HUES48 (cell line): ENCODE measurements at regions not wholly inside any gene's neighbourhood (a gene's known extent, or its start where the extent isn't known, plus 50 kb on each side); places are given as distances from the start of the nearest gene placed in this dataset.

Experiments
- H3K27ac ChIP-seq: one replicate; pipeline ENCODE4 v1.7.0; 2013; ENCODE audit warnings: low read depth, low read length, inconsistent platforms
- H3K27me3 ChIP-seq: 2 replicates; pipeline ENCODE4 v1.6.1; 2013; ENCODE audit warnings: mild to moderate bottlenecking, low read length; ENCODE audit not compliant: control insufficient read depth, insufficient read depth
- H3K36me3 ChIP-seq: 2 replicates; pipeline ENCODE4 v1.6.1; 2013; ENCODE audit warnings: low read length; ENCODE audit not compliant: control insufficient read depth, insufficient read depth
- H3K4me1 ChIP-seq: 2 replicates; pipeline ENCODE4 v1.6.1; 2013; ENCODE audit warnings: mild to moderate bottlenecking, low read length; ENCODE audit not compliant: control insufficient read depth, insufficient read depth
- H3K4me3 ChIP-seq: 2 replicates; pipeline ENCODE4 v1.5.1; 2013; ENCODE audit warnings: mild to moderate bottlenecking, low read depth, low read length
- H3K9ac ChIP-seq: 2 replicates; pipeline ENCODE4 v1.6.1; 2013; ENCODE audit warnings: mild to moderate bottlenecking, low read depth, low read length, moderate library complexity
- H3K9me3 ChIP-seq: 2 replicates; pipeline ENCODE4 v1.6.1; 2013; ENCODE audit warnings: low read length; ENCODE audit not compliant: control insufficient read depth, insufficient read depth

DNA sequence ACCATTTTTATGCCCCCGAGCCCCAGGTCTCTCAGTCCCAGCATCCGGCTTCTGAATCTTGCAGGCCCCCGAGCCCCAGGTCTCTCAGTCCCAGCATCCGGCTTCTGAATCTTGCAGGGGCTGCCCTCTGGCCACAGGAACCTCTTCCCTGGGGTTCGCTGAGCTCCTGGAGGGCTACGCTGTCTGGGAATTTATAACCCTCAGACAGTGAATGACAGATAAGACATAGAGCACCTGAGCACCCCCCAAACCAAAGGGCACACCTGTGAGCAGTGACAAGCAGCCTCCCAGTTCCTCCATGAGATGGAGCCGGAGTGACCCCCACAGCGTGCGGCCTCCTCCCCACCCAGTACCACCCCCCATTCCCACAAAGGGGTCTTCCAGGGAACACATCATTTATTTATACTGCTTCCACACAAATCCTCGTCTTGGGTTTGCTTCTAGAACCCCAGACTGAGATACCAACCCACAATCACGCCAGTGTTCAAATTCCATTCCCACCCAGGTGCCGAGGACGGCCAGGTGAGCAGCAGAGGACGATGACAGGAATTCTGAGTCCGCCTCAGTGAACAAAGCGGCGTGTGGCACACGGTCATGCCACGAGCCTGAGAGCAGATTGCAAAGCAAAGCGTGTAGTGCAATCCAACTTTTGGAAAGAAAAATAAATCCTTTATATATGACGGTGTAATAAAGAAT lies 57.7 kb upstream of the FAM20C start:
- Histone ChIP-seq H3K4me1 (peaks cover 10% of the 10 kb centered on the region; the same call in 1 of the 2 replicates), H3K27ac (no peak overlapping the region), H3K9me3 (no peaks in the 10 kb centered on the region), H3K36me3 (no peaks in the 10 kb centered on the region), H3K27me3 (no peaks in the 10 kb centered on the region), H3K9ac (no peak overlapping the region), H3K4me3 (no peak overlapping the region)

DNA sequence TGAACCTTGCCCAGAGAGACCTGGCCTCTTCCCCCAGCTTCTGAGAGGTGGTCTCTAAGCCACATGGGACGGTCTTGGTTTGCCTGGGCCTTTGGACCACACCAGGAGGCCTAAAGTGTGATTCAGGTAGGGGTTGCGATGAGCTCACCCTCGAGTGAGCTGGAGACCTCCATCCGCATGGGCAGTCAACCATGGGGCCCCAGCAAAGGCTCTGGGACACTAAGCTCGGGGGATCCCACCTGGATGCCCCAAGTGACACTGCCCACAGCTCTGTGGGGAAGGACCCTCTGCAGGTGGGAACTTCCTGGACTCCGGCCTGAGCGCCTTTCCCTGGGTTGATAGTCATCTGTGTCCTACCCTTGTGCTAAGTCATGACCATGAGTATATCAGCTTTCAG lies 57.1 kb upstream of the FAM20C start:
- H3K9me3 ChIP-seq = no peaks in the 10 kb centered on the region
- no peak overlapping the region for H3K9ac ChIP-seq
- peaks cover 10% of the 10 kb centered on the region; the same call in 1 of the 2 replicates for H3K4me1 ChIP-seq
- no peaks in the 10 kb centered on the region for H3K36me3 ChIP-seq
- H3K4me3 ChIP-seq = no peak overlapping the region
- H3K27me3 ChIP-seq = no peaks in the 10 kb centered on the region
- H3K27ac ChIP-seq = no peak overlapping the region

DNA sequence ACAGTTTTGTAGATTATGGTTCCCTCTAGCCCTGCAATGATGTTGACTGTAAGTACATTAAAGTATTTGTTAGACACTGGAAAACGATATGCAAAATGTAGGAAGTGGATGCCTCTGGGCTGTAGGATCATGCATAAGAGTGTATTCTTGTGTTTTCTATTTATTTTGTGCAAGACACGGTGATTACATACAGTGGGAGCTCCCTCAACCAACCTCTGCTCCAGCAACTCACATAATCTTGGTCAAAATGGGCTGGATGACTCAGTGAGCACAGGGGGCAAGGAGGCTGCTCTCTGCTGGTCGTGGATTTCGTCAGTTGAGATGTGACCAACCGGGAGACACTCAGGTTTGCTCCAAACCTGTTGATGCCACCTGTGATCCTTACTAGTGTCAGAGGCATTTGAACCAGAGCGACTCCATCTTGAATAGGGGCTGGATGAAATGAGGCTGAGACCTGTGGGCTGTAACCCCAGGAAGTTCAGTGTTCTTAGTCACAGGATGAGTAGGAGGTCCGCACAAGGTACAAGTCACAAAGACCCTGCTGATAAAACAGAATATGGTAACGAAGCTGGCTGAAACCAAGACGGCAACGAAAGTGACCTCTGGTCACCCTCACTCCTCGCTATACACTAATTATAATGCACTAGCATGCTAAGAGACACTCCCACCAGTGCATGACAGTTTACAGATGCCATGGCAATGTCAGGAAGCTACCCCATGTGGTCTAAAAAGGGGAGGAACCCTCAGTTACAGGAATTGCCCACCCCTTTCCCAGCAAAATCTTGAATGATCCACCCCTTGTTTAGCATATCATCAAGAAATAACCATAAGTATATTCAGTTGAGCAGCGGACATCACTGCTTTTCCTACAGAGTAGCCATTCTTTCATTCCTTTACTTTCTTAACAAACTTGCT lies 56.4 kb upstream of the FAM20C start:
- Histone ChIP-seq H3K9me3 (no peaks in the 10 kb centered on the region), H3K4me1 (peaks cover 10% of the 10 kb centered on the region; the same call in 1 of the 2 replicates), H3K9ac (no peak overlapping the region), H3K27ac (no peak overlapping the region), H3K4me3 (no peak overlapping the region), H3K36me3 (no peaks in the 10 kb centered on the region), H3K27me3 (no peaks in the 10 kb centered on the region)

DNA sequence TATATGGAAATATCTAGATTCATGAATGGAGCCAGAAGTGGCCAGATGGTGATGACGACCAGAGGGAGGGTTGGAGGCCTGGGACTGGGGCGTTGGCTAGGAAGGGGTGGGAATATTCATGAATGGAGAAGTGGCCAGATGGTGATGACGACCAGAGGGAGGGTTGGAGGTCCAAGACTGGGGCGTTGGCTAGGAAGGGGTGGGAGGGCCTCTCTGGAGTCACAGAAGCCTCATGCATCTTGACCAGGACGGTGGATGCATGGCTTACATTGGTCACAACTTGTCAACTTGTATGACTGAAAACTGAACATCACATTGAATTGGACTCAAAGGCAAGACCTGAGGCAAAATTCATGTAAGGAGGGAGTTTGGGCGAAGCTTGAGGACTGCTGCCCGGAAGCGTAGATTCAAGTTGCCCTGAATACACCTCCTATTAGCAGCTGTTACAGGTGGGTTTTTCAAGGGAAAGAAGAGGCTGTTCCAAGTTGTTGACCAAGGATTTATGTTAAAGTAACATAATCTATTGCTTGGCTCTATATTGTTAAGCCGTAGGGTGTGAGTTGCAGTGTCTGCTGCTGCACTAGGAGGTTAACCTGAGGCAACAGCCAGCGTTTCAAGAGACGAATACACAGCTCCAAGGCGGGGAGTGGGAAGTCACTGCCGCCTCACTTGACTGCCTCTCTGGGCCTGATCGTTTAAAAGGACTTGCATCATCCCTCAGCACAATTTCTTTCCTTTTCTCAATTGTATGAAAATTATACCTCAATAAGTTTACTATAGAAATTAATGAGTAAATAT lies 55.1 kb upstream of the FAM20C start:
- Histone ChIP-seq H3K27me3 (no peaks in the 10 kb centered on the region), H3K9ac (no peak overlapping the region), H3K27ac (no peak overlapping the region), H3K36me3 (no peaks in the 10 kb centered on the region), H3K4me3 (no peak overlapping the region), H3K9me3 (no peaks in the 10 kb centered on the region), H3K4me1 (peaks cover 10% of the 10 kb centered on the region; the same call in 1 of the 2 replicates)

DNA sequence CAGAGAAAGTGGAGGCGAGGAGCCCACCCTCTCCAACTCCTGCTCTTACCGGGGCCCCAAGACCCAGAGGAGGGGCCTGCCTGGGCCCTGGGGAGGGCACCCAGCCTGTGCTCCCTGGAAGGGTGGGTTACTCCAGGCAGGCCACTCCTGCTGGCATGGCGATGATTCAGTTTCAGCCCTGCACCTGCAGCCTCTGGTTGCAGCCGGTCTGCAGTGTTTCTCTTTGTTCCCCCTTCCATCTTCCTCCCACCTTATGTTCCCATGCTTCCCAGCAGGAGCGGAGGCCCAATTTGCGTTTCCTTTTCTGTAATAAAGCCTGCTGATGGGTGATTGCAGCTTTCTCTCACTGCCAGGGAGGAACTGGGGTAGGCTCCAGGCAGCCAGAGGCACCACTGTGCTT lies 53.2 kb upstream of the FAM20C start:
- no peaks in the 10 kb centered on the region for H3K36me3 ChIP-seq
- peak overlapping the region; percentile 28 for H3K27ac ChIP-seq
- H3K4me1 ChIP-seq = peaks cover 10% of the 10 kb centered on the region; the same call in 1 of the 2 replicates
- H3K4me3 ChIP-seq = no peak overlapping the region
- no peaks in the 10 kb centered on the region for H3K27me3 ChIP-seq
- no peak overlapping the region for H3K9ac ChIP-seq
- H3K9me3 ChIP-seq = no peaks in the 10 kb centered on the region

DNA sequence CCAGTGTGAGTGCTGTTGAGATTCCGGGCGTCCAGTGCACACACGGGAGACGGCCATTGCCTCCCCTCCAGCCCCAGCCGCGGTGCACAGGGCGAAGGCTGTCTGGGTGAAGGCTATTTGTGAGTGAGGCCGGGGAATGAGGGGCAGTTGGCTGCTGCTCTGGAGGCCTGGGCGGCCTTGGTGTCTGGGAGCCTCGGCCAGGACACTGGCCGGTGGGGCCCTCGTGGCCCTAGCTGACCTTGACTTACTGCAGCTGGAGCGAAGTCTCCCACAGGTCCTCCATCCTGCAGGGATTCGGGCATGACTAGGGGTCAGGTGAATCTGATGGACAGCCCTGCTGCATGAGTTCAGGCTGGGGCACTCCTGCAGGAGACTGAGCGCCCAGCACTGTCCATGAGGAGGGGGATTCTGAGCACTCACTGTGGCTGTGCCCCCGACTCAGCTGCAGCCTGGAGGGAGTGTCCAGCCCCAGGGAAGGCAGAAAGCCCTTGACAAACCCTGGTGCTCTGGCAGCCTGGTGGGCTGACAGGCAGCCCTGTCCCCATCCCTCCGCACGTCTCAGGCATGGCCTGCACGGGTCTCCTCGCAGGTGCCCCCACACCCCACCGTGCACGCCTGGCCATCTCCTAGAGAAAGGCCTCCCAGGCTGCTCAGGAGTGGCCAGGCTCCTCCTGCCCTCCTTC lies 52.7 kb upstream of the FAM20C start:
- no peaks in the 10 kb centered on the region for H3K9me3 ChIP-seq
- no peak overlapping the region for H3K9ac ChIP-seq
- peak overlapping the region; percentile 28 for H3K27ac ChIP-seq
- H3K4me3 ChIP-seq = no peak overlapping the region
- H3K36me3 ChIP-seq = peaks cover 3% of the 10 kb centered on the region
- H3K4me1 ChIP-seq = peaks cover 10% of the 10 kb centered on the region; the same call in 1 of the 2 replicates
- no peaks in the 10 kb centered on the region for H3K27me3 ChIP-seq

DNA sequence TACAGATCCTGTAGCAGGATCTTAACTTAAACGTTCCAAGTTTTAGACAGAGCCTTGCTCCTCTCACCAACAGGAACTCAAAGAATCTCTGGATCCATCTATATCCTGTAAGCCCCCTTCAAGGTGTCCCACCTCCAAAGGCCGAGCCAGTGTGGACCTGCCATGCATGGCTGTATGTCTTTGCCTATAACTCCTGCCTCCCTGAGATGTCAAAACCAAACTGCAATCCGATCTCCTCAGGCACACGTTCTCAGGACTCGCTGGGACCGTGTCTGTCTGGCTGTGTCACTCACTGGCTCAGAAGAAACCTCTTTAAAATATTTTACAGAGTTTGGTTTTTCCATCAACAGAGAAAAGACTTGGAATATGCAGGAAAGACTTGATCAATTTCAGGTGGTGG lies 51.4 kb upstream of the FAM20C start:
- H3K4me3 ChIP-seq = no peak overlapping the region
- peaks cover 10% of the 10 kb centered on the region; the same call in 1 of the 2 replicates for H3K4me1 ChIP-seq
- H3K9me3 ChIP-seq = no peaks in the 10 kb centered on the region
- H3K27me3 ChIP-seq = no peaks in the 10 kb centered on the region
- no peak overlapping the region for H3K27ac ChIP-seq
- H3K9ac ChIP-seq = no peak overlapping the region
- H3K36me3 ChIP-seq = peaks cover 9% of the 10 kb centered on the region

DNA sequence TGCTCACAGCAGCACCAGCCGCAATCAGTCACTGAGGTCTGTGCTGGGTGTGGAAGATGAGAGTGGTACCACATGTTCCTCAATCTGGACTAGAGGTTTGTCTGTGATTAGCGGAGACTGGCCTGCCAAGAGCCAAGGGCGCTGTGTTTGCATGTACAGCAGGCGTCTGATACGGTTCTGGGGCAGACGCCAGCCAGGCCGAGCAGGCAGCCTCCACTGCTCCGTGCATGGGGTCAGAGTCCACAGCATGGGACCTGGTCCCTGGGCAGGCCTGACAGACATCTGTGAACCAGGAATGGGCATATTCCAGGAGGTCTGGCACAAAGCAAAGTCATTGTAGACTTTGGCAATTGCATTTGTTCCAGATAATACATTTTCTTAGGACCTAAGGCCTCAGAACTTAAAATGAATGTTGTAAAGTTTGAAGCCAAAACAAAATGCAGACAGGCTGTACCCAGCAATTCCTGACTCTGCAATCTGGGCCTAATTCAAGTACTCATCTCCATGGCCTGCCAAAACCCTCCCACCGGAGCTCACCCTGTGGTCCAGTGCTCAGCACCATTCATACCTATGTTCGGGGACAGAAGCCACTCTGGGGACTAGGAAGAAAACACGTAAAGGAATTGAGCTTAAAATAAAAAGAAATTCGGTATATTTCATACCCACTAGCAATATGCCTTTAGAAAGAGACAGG lies 50.0 kb upstream of the FAM20C start:
- Histone ChIP-seq H3K36me3 (peaks cover 23% of the 10 kb centered on the region), H3K4me3 (no peak overlapping the region), H3K4me1 (peaks cover 10% of the 10 kb centered on the region; the same call in 1 of the 2 replicates), H3K27ac (no peak overlapping the region), H3K9me3 (no peaks in the 10 kb centered on the region), H3K27me3 (no peaks in the 10 kb centered on the region), H3K9ac (no peak overlapping the region)
